ENCODE measurements at regions not wholly inside any gene's neighbourhood (a gene's known extent, or its start where the extent isn't known, plus 50 kb on each side); places are given as distances from the start of the nearest gene placed in this dataset.
A peak's percentile ranks its signal among the peaks of the same experiment; 100 is the strongest.

DNA sequence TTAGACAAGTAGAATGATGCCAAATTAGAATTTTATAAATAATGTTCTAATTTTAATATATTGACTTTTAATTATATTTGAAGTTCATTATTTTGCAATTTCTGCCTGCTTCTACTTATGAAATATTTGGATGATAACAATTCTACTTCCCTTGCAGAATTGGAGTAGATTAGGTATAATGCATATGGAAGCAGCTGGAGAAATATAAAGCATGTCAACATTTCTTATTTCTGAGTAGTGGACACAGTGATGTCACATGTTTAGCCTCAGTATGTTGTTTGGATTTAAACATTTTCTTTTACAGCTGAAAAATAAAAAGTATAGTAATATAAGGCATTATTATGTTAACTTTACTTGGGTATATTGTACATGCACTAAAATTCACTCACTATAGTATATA lies 344.2 kb upstream of the E2F7 start:
- TF ChIP-seq, protein P1, sequence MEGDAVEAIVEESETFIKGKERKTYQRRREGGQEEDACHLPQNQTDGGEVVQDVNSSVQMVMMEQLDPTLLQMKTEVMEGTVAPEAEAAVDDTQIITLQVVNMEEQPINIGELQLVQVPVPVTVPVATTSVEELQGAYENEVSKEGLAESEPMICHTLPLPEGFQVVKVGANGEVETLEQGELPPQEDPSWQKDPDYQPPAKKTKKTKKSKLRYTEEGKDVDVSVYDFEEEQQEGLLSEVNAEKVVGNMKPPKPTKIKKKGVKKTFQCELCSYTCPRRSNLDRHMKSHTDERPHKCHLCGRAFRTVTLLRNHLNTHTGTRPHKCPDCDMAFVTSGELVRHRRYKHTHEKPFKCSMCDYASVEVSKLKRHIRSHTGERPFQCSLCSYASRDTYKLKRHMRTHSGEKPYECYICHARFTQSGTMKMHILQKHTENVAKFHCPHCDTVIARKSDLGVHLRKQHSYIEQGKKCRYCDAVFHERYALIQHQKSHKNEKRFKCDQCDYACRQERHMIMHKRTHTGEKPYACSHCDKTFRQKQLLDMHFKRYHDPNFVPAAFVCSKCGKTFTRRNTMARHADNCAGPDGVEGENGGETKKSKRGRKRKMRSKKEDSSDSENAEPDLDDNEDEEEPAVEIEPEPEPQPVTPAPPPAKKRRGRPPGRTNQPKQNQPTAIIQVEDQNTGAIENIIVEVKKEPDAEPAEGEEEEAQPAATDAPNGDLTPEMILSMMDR (IDR thresholded peaks at IDR 0.05): no peak
- DNase-seq (ENCODE audit: low spot score) (no peak), ATAC-seq (ENCODE audit: low FRiP score) (no peak)

DNA sequence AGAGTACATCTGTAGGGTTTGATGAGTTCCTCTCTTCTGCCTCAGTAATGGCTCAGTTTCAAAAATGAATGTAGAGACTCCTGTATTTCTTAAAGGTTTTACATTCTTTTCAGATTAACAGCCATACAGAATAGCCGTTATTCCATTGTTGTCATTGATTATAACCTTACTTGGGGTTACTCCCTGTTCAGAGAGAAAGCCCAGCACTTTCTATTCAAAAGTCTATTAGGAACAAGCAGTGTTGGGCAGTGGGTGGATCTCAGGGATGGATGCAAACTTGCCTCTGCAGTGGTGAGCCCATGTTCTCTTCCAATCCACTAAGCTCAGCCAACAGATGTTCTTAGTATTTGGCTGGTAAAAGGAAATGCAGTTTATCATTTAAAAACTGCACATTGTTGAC lies 342.6 kb upstream of the E2F7 start:
- ATAC-seq (ENCODE audit: low FRiP score) (no peak), DNase-seq (ENCODE audit: low spot score) (no peak)
- TF ChIP-seq, protein P1 (IDR thresholded peaks at IDR 0.05): no peak

DNA sequence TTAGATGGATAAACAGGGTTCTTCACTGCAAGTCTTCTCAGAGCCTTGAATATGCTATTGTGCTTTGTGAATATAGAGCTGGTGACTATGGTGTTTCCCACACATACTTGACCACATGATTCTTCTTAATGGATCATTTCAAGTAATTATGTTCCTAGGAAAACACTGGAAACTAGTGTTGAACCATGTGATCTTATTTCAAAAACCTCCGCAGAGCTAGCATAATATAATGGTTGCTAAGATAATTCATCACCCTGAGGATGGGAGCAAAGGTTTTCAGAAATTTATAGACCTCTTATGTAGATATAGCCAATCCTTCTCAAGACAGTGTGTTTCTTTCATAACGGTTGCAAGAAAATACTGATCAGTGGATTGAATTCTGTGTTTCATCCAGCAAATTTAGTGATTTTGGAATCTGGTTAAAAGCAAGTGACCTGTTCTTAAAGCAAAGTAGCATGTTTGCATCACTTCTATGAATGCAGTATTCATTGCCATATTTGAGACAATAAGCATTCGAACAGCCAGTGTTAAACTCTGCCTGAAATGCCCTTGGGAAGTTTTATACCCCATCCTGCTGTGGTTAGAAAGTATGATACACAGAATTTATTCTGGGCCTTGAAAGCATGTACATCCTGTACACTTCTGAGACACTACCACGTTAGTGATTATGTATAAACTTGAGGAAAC lies 341.0 kb upstream of the E2F7 start:
- TF ChIP-seq, protein P1 (IDR thresholded peaks at IDR 0.05): no peak
- no peak for DNase-seq (ENCODE audit: low spot score)
- no peak for ATAC-seq (ENCODE audit: low FRiP score)

DNA sequence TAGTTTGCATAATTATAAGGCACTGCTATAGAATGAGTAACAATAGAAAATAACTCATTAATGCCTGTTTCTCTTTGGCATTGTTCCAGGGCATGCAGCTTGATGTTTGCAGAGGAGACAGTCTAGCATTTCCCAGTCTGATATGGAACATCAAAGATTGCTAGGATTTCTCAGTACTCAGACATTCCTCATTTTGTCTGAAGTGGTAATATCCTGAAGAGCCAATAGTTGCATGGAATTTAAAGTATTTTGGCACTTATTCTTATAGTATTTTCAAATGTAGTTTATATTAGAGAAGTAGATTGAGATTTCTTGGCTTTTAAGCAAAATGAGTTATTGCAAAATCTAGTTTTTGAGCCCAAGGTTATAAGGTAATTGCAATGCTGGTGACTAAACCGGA lies 337.3 kb upstream of the E2F7 start:
- ATAC-seq (ENCODE audit: low FRiP score) (peak; percentile 53), DNase-seq (ENCODE audit: low spot score) (no peak)
- TF ChIP-seq, protein P1 (IDR thresholded peaks at IDR 0.05): no peak

DNA sequence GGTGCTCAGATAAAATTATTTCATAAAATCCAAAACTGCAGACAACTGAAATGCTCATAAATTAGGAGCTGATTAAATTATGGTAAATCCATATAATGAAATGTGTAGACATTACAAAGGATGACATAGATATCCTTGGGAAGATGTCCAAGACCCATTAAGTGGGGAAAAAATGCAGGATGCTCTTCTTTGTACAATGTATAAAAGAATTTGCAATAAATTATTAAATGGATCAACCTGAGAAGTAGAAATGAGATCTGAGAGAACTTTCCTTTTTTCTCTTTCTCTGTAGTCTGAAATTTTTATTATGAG lies 336.4 kb upstream of the E2F7 start:
- TF ChIP-seq, protein P1 (IDR thresholded peaks at IDR 0.05): no peak
- no peak for DNase-seq (ENCODE audit: low spot score)
- no peak for ATAC-seq (ENCODE audit: low FRiP score)

DNA sequence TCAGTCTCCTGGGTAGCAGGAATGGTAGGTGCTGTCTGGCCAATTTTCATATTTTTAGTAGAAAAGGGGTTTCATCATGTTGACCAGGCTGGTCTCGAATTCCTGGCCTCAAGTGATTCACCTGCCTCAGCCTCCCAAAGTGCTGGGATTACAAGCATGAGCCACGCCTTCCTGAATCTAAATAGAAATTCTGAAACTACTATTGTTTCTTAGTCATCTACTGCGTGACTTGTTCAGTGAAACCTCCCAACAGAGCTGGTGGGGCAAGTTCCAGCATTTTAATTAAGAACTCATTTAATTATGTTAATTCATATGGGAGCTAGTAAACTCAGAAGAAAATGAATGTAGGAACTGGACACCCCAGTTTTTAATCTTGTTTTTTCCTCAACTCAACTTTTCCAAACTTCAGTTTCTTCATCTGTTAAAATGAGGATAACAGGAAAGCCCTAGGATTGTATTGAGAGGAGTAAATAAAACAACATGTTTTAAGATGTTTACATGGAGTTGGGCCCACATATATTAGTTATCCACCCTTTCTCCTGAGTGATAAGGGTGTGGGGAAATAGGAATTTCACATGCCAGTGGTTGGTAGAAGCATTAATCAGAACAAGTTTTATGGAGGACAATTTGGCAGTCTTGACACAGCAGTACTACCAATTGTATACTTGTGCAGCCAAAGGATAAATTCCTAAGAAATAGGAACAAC lies 335.8 kb upstream of the E2F7 start:
- TF ChIP-seq, protein P1 (IDR thresholded peaks at IDR 0.05): no peak

DNA sequence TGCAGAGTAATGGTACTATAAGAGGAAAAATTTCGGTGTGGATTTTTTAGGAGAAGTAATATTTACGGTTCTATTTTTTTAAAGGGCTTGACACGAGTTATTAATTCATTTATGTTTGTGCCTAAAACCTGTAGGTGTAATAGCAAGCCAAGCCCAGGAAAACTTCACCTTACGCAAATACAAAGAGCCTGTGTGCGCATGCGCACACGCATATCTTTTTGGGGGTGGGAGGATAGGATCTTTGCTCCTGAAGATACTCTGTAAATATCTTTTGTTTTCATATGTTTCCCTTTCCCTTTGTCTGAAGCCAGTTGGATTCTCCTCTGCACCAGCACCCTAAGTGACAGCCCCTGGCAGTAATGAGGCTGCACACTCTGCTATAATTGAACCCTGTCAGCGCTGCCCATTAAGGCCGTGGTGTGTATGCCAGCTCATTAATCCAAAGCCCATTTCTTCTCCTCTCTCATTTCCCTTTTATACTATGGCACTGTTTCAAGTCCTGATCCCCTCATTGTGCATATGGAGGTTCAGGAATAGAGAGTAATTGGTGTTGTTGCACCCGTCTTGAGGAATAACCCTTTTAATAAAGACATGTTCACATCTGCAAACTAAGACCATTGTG lies 327.2 kb upstream of the E2F7 start:
- no peak for DNase-seq (ENCODE audit: low spot score)
- no peak for ATAC-seq (ENCODE audit: low FRiP score)
- TF ChIP-seq, protein P1 (IDR thresholded peaks at IDR 0.05): no peak

More for the DNA sequence above, 335.8 kb upstream of the E2F7 start:
- DNase-seq (ENCODE audit: low spot score): no peak
- ATAC-seq (ENCODE audit: low FRiP score): no peak

Measured in omental fat pad (tissue), 3 donors.